ENCODE measurements at regions not wholly inside any gene's neighbourhood (a gene's known extent, or its start where the extent isn't known, plus 50 kb on each side); places are given as distances from the start of the nearest gene placed in this dataset.

- H3K36me3 ChIP-seq (ENCODE audit: control insufficient read depth, insufficient read depth, low read length), result no peaks in the 10 kb centered on the region
- H3K4me1 ChIP-seq (replicated peaks in 1 of 2; ENCODE audit: control insufficient read depth in 2 of 2, insufficient read depth in 2 of 2, low read length in 2 of 2), result no peaks in the 10 kb centered on the region
- no peak overlapping the region for H3K4me2 ChIP-seq (ENCODE audit: insufficient read depth, low read length)
- FAIRE-seq (no peak), ATAC-seq (no peak), DNase-seq (ENCODE audit: extremely low read depth in 1 of 4, low spot score in 3 of 4) (no peak)
- no peaks in the 10 kb centered on the region for H3K27me3 ChIP-seq (ENCODE audit: control insufficient read depth in 2 of 2, insufficient read depth in 2 of 2, low read length in 2 of 2)
- no TSS peak for BruUV-seq (replicated peaks)
- POLR2A ChIA-PET, result no interaction called here
- H2AFZ ChIP-seq (ENCODE audit: low read depth, low read length), result no peak overlapping the region
- 0% methylated on average over 5 of the region's 5 CpGs for WGBS (ENCODE audit: insufficient coverage, low coverage, missing lambda C conversion rate)
- intact Hi-C loops (cut with micrococcal nuclease), result no loop called here
- no peaks in the 10 kb centered on the region for H3K79me2 ChIP-seq (ENCODE audit: control insufficient read depth, insufficient read depth, low read length)
- no peak overlapping the region for H3K27ac ChIP-seq (ENCODE audit: extremely low read depth, low read depth, low read length)
- no peak overlapping the region for H3K4me3 ChIP-seq
- H3K9me1 ChIP-seq (ENCODE audit: control insufficient read depth, insufficient read depth, low read length), result no peaks in the 10 kb centered on the region
- in situ Hi-C loops (cut with MboI), result no loop called here
- CTCF ChIA-PET (ENCODE audit: low intra/inter-chr PET ratio), result no interaction called here
- no peak overlapping the region for H3K9ac ChIP-seq (ENCODE audit: insufficient read depth in 1 of 2, low read depth in 2 of 2, low read length in 2 of 2)
- H4K20me1 ChIP-seq (replicated peaks; ENCODE audit: control insufficient read depth, insufficient read depth, low read length), result no peaks in the 10 kb centered on the region
- H3K9me3 ChIP-seq (replicated peaks; ENCODE audit: control insufficient read depth, insufficient read depth, low read depth, low read length), result no peaks in the 10 kb centered on the region
- TF ChIP-seq DNMT1 (IDR thresholded peaks at IDR 0.05), result no peak
- no peak for TF ChIP-seq BCLAF1 (IDR thresholded peaks at IDR 0.05; ENCODE audit: borderline replicate concordance in 1 of 2, control insufficient read depth in 1 of 2, low read depth in 2 of 2, low read length in 1 of 2)
- TF ChIP-seq CHD7 (IDR thresholded peaks at IDR 0.05; ENCODE audit: low read depth, low read length), result no peak
- no peak for TF ChIP-seq XRCC5 (IDR thresholded peaks at IDR 0.05; ENCODE audit: low read depth, low read length)
Measured at GRCh38 chr4:155474758-155475157, 98.0 kb upstream of the MAP9 start.

Measured in K562 (cell line).